ENCODE measurements at regions not wholly inside any gene's neighbourhood (a gene's known extent, or its start where the extent isn't known, plus 50 kb on each side); places are given as distances from the start of the nearest gene placed in this dataset.

GRCh38 chr5:96548905-96549304 lies 113.3 kb upstream of the CAST start:
- H3K9me3 ChIP-seq (ENCODE audit: control insufficient read depth in 1 of 2, insufficient read depth in 1 of 2, low read depth in 1 of 2, low read length in 2 of 2): no peaks in the 10 kb centered on the region
- H3K27me3 ChIP-seq (ENCODE audit: insufficient read depth, low read length): no peaks in the 10 kb centered on the region
- H3K27ac ChIP-seq (ENCODE audit: low read depth, low read length): no peak overlapping the region
- ChIA-PET POLR2A (no interaction called here), RAD21 (ENCODE audit: low non-redundant PET in 1 of 2, low total read pairs in 2 of 2, uncharacterized antibody in 2 of 2, unreplicated experiment in 2 of 2) (no interaction called here), CTCF (interaction anchor here (1.4 kb wide), 1 partner anchor 9 kb away, joined by 4 read pairs; no protein-coding TSS in a partner anchor)
- no peak for DNase-seq (ENCODE audit: low read depth, low spot score)
- H3K4me1 ChIP-seq (ENCODE audit: control insufficient read depth in 1 of 2, insufficient read depth in 2 of 2, low read length in 2 of 2): no peaks in the 10 kb centered on the region
- TF ChIP-seq POLR2AphosphoS5 (IDR thresholded peaks at IDR 0.05; ENCODE audit: low read depth, low read length): no peak
- TF ChIP-seq SP1 (IDR thresholded peaks at IDR 0.05; ENCODE audit: low read depth): no peak
- no peak for TF ChIP-seq CEBPB (IDR thresholded peaks at IDR 0.05; ENCODE audit: low read depth)
- TF ChIP-seq EZH2phosphoT487 (IDR thresholded peaks at IDR 0.05; ENCODE audit: borderline replicate concordance): no peak
- no peak for TF ChIP-seq ZNF274 (IDR thresholded peaks at IDR 0.05; ENCODE audit: low read depth, low read length)
- TF ChIP-seq JUND (IDR thresholded peaks at IDR 0.05): no peak
- TF ChIP-seq ELF1 (IDR thresholded peaks at IDR 0.05; ENCODE audit: borderline replicate concordance, low read depth): no peak
- TF ChIP-seq, protein P1, sequence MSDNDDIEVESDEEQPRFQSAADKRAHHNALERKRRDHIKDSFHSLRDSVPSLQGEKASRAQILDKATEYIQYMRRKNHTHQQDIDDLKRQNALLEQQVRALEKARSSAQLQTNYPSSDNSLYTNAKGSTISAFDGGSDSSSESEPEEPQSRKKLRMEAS (IDR thresholded peaks at IDR 0.05): no peak
- no peak for TF ChIP-seq EGR1 (IDR thresholded peaks at IDR 0.05; ENCODE audit: low read depth)
- TF ChIP-seq, protein P2, sequence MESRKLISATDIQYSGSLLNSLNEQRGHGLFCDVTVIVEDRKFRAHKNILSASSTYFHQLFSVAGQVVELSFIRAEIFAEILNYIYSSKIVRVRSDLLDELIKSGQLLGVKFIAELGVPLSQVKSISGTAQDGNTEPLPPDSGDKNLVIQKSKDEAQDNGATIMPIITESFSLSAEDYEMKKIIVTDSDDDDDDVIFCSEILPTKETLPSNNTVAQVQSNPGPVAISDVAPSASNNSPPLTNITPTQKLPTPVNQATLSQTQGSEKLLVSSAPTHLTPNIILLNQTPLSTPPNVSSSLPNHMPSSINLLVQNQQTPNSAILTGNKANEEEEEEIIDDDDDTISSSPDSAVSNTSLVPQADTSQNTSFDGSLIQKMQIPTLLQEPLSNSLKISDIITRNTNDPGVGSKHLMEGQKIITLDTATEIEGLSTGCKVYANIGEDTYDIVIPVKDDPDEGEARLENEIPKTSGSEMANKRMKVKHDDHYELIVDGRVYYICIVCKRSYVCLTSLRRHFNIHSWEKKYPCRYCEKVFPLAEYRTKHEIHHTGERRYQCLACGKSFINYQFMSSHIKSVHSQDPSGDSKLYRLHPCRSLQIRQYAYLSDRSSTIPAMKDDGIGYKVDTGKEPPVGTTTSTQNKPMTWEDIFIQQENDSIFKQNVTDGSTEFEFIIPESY (IDR thresholded peaks at IDR 0.05; ENCODE audit: extremely low read depth, insufficient replicate concordance, low read length): no peak
- no peak for TF ChIP-seq SRF (IDR thresholded peaks at IDR 0.05; ENCODE audit: low read depth)
- TF ChIP-seq REST (IDR thresholded peaks at IDR 0.05; ENCODE audit: low read depth): no peak
- TF ChIP-seq CBX3 (IDR thresholded peaks at IDR 0.05; ENCODE audit: low read depth): no peak
- TF ChIP-seq EZH2 (IDR thresholded peaks at IDR 0.05): no peak
- no peak for TF ChIP-seq CTCF (IDR thresholded peaks at IDR 0.05 in 2 of 3, conservative IDR thresholded peaks at IDR 0.05 in 1 of 3; ENCODE audit: borderline replicate concordance in 1 of 3, insufficient read depth in 1 of 3, low read depth in 2 of 3, low read length in 2 of 3)
- TF ChIP-seq TCF7L2 (IDR thresholded peaks at IDR 0.05; ENCODE audit: borderline replicate concordance, extremely low read depth, insufficient read depth, insufficient read length): no peak
- no peak for TF ChIP-seq ATF3 (IDR thresholded peaks at IDR 0.05)
- no TSS peak for BruUV-seq (replicated peaks)
- no peaks in the 10 kb centered on the region for H4K20me1 ChIP-seq (ENCODE audit: insufficient read depth)
- H3K36me3 ChIP-seq (ENCODE audit: control insufficient read depth in 1 of 2, insufficient read depth in 2 of 2, low read length in 2 of 2): no peaks in the 10 kb centered on the region
- intact Hi-C loops (cut with micrococcal nuclease): no loop called here
- H2AFZ ChIP-seq (ENCODE audit: low read depth, low read length, poor library complexity, severe bottlenecking): no peak overlapping the region
- no peak for ATAC-seq
- H3K4me2 ChIP-seq (ENCODE audit: low read length): no peak overlapping the region
- H3K9me2 ChIP-seq (ENCODE audit: insufficient read depth): no peaks in the 10 kb centered on the region
- H3K4me3 ChIP-seq (replicated peaks in 1 of 2; ENCODE audit: low read depth in 1 of 2, low read length in 2 of 2): no peak overlapping the region
- no peak overlapping the region for H3K9ac ChIP-seq (ENCODE audit: low read length)
- H3K79me2 ChIP-seq (ENCODE audit: insufficient read depth, low read length): no peaks in the 10 kb centered on the region

Measured in HCT116 (cell line).